ENCODE measurements at regions not wholly inside any gene's neighbourhood (a gene's known extent, or its start where the extent isn't known, plus 50 kb on each side); places are given as distances from the start of the nearest gene placed in this dataset.

DNA sequence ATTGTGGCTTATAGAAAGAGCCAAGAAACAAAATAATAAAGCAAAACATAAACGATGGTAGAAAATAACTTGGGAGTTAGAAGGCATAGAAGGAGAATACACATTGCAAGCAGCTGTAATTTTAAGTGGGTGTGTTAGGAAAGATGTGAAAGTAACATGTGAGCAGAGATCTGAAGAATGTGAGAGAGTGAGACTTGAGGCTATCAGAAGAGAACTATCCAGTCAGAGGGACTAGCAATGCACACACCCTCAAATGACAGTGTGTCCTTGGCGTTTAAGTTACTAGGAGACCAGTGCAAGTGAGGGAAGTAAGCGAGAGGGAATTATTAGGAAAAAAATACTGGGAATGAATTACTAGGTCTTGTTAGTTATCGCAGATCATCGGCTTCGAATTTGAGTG is 304.9 kb downstream of the DSEL start (continued):
- TF ChIP-seq, protein P1, sequence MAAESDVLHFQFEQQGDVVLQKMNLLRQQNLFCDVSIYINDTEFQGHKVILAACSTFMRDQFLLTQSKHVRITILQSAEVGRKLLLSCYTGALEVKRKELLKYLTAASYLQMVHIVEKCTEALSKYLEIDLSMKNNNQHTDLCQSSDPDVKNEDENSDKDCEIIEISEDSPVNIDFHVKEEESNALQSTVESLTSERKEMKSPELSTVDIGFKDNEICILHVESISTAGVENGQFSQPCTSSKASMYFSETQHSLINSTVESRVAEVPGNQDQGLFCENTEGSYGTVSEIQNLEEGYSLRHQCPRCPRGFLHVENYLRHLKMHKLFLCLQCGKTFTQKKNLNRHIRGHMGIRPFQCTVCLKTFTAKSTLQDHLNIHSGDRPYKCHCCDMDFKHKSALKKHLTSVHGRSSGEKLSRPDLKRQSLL (tag by site-specific recombination; IDR thresholded peaks at IDR 0.05): no peak
- TF ChIP-seq ZFP69B (tag by site-specific recombination; IDR thresholded peaks at IDR 0.05) (no peak), ZNF571 (tag by site-specific recombination; IDR thresholded peaks at IDR 0.05) (no peak), ZNF600 (tag by site-specific recombination; IDR thresholded peaks at IDR 0.05) (no peak), TCF7L2 (IDR thresholded peaks at IDR 0.05; ENCODE audit: borderline replicate concordance, low read depth, low read length) (no peak), OVOL3 (tag by site-specific recombination; IDR thresholded peaks at IDR 0.05) (no peak)

DNA sequence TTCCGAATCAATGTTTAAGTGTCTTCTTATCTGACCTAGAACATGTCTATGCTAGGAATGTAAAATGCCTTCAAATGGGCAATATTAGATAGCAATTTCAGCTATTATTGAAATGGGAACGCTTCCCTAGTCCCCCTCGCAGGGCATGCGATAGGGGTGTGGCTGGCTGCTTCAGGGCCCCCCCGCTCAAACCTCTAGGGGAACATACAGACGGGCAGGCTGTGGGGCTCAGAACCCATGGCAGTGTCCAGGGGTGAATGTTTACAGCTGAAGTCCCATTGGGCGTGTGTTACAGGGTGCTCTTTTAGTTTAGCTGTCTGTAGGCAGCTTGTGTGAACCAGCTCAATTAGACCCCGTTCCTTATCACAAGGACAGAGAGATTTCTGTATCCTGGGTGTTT is 315.9 kb downstream of the DSEL start:
- Histone ChIP-seq H3K36me3 (ENCODE audit: control insufficient read depth in 2 of 2, insufficient read depth in 1 of 2, low read length in 2 of 2) (no peaks in the 10 kb centered on the region), H3K27ac (ENCODE audit: extremely low read depth, low read depth, low read length) (no peak overlapping the region), H3K4me3 (ENCODE audit: low read depth, low read length) (no peak overlapping the region), H3K4me1 (ENCODE audit: control insufficient read depth, insufficient read depth, low read length) (no peaks in the 10 kb centered on the region), H3K9me3 (ENCODE audit: control insufficient read depth, insufficient read depth, low read depth, low read length) (no peaks in the 10 kb centered on the region)
- ChIA-PET CTCF (interaction anchor here (0.6 to 4.1 kb wide), 20 partner anchors 9 to 1539 kb away, joined by 3 to 85 read pairs (median 4); no protein-coding TSS in a partner anchor), POLR2A (no interaction called here)
- TF ChIP-seq ZNF354C (tag by site-specific recombination; IDR thresholded peaks at IDR 0.05; ENCODE audit: borderline replicate concordance, low read depth) (no peak), SCRT2 (tag by site-specific recombination; IDR thresholded peaks at IDR 0.05) (no peak), KLF1 (tag by site-specific recombination; IDR thresholded peaks at IDR 0.05) (no peak), ZSCAN30 (tag by site-specific recombination; IDR thresholded peaks at IDR 0.05) (no peak), ZNF530 (tag by site-specific recombination; IDR thresholded peaks at IDR 0.05; ENCODE audit: low read depth) (no peak), ZNF473 (tag by site-specific recombination; IDR thresholded peaks at IDR 0.05) (no peak), ZSCAN16 (tag by site-specific recombination; IDR thresholded peaks at IDR 0.05) (no peak), ZNF792 (tag by site-specific recombination; IDR thresholded peaks at IDR 0.05) (no peak), ZNF221 (tag by site-specific recombination; IDR thresholded peaks at IDR 0.05; ENCODE audit: borderline replicate concordance) (no peak), ZNF785 (tag by site-specific recombination; IDR thresholded peaks at IDR 0.05) (no peak)
- TF ChIP-seq, protein P2, sequence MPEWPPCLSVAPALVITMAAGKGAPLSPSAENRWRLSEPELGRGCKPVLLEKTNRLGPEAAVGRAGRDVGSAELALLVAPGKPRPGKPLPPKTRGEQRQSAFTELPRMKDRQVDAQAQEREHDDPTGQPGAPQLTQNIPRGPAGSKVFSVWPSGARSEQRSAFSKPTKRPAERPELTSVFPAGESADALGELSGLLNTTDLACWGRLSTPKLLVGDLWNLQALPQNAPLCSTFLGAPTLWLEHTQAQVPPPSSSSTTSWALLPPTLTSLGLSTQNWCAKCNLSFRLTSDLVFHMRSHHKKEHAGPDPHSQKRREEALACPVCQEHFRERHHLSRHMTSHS (tag by site-specific recombination; IDR thresholded peaks at IDR 0.05): no peak

DNA sequence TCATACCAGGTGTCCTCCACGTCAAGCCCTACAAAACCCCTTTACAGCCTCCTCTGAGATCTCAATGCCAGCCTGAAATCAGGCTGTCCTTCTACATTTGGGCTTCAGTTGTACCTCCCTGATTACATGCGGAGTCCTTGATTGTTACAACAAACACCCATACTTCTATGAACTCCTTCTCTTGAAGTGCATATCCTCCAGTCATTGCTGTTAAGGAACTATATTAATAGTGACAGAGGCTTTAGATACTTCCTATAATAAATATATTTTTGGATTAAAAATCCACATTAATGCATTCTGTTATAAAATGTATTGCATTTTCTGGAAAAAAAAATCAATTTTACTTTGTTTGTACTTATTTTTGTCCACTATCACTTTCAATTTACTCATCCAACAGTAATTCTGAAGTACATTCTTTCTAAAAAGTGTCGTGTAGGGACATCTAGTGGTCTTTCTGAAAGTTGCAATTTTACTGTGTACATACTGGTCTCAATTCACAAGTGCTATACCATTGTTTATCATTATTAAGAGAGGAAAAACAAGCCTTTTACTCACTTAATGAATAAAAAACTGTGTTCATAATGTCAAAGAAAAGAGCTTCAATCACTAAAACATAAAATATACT is 316.4 kb downstream of the DSEL start:
- no peak overlapping the region for H3K4me3 ChIP-seq (ENCODE audit: low read depth, low read length)

More for the DNA sequence above, 316.4 kb downstream of the DSEL start:
- H3K36me3 ChIP-seq (ENCODE audit: control insufficient read depth in 2 of 2, insufficient read depth in 1 of 2, low read length in 2 of 2): no peaks in the 10 kb centered on the region
- no peaks in the 10 kb centered on the region for H3K4me1 ChIP-seq (ENCODE audit: control insufficient read depth, insufficient read depth, low read length)
- no peaks in the 10 kb centered on the region for H3K9me3 ChIP-seq (ENCODE audit: control insufficient read depth, insufficient read depth, low read depth, low read length)
- ChIA-PET CTCF (interaction anchor here (0.6 to 4.1 kb wide), 21 partner anchors 9 to 1538 kb away, joined by 3 to 85 read pairs (median 4); no protein-coding TSS in a partner anchor), POLR2A (no interaction called here)
- TF ChIP-seq, protein P1 (tag by site-specific recombination; IDR thresholded peaks at IDR 0.05): no peak
- TF ChIP-seq ZNF707 (tag by site-specific recombination; IDR thresholded peaks at IDR 0.05) (no peak), ZNF132 (tag by site-specific recombination; IDR thresholded peaks at IDR 0.05; ENCODE audit: borderline replicate concordance) (no peak), ZFP37 (tag by site-specific recombination; IDR thresholded peaks at IDR 0.05) (no peak), ZNF654 (tag by site-specific recombination; IDR thresholded peaks at IDR 0.05; ENCODE audit: low read depth) (peak; percentile 68)
- TF ChIP-seq, protein P3, sequence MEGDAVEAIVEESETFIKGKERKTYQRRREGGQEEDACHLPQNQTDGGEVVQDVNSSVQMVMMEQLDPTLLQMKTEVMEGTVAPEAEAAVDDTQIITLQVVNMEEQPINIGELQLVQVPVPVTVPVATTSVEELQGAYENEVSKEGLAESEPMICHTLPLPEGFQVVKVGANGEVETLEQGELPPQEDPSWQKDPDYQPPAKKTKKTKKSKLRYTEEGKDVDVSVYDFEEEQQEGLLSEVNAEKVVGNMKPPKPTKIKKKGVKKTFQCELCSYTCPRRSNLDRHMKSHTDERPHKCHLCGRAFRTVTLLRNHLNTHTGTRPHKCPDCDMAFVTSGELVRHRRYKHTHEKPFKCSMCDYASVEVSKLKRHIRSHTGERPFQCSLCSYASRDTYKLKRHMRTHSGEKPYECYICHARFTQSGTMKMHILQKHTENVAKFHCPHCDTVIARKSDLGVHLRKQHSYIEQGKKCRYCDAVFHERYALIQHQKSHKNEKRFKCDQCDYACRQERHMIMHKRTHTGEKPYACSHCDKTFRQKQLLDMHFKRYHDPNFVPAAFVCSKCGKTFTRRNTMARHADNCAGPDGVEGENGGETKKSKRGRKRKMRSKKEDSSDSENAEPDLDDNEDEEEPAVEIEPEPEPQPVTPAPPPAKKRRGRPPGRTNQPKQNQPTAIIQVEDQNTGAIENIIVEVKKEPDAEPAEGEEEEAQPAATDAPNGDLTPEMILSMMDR (tag by site-specific recombination; IDR thresholded peaks at IDR 0.05): no peak
- TF ChIP-seq, protein P4, sequence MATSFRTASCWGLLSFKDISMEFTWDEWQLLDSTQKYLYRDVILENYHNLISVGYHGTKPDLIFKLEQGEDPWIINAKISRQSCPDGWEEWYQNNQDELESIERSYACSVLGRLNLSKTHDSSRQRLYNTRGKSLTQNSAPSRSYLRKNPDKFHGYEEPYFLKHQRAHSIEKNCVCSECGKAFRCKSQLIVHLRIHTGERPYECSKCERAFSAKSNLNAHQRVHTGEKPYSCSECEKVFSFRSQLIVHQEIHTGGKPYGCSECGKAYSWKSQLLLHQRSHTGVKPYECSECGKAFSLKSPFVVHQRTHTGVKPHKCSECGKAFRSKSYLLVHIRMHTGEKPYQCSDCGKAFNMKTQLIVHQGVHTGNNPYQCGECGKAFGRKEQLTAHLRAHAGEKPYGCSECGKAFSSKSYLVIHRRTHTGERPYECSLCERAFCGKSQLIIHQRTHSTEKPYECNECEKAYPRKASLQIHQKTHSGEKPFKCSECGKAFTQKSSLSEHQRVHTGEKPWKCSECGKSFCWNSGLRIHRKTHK (tag by site-specific recombination; IDR thresholded peaks at IDR 0.05): no peak
- no peak overlapping the region for H3K27ac ChIP-seq (ENCODE audit: extremely low read depth, low read depth, low read length)
